Inflammatory macrophage treated with lipopolysaccharide for 1 hour (primary cell): ENCODE measurements at regions not wholly inside any gene's neighbourhood (a gene's known extent, or its start where the extent isn't known, plus 50 kb on each side); places are given as distances from the start of the nearest gene placed in this dataset.
"Not testable (repeated sequence)": the region's sequence is repeated elsewhere in the genome, so short reads cannot be mapped to it uniquely, and the experiment has no call there.

Source experiments
- DNase-seq, 2 donors: peaks; one replicate each; pipeline ENCODE4 v3.0.0-alpha.2; 2020 to 2022

DNA sequence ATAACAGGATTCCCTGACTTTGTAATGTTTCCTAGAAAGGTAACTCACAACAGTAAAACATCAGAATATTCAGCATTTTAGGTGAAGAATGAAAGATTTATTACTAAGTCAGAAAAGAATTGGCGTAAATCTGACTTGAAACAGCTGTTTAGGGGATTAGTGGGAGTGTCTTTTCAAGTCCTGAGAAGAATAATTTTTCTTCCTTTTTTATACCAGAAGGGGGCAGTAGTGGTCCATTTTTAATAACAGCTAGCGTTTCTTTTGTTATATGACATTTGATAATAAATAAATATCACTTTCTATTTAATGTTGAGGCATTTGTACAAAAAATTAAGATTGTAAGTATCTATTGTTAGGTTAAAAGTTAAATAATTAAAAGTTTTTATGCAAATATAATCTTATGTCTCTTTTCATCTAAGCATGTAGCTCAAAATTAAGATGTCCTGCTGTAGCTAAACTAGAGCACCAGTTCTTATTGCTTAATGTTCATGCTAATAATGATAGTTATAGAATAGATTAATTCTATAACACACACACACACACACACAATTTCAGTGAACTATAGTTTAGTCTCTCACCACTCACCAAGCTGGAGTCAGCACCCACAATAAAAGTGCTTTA is 258.7 kb upstream of the ARRDC3 start:
- peak; percentile 18 to 78 for DNase-seq

GRCh38 chr5:91639744-91640143 is 256.6 kb upstream of the ARRDC3 start:
- DNase-seq: no peak

GRCh38 chr5:91638010-91638409 is 254.9 kb upstream of the ARRDC3 start:
- DNase-seq: no peak

GRCh38 chr5:91635950-91636734 is 253.0 kb upstream of the ARRDC3 start:
- DNase-seq: no peak

- DNase-seq: no peak
Observed at GRCh38 chr5:91632871-91633270, 249.8 kb upstream of the ARRDC3 start.

DNA sequence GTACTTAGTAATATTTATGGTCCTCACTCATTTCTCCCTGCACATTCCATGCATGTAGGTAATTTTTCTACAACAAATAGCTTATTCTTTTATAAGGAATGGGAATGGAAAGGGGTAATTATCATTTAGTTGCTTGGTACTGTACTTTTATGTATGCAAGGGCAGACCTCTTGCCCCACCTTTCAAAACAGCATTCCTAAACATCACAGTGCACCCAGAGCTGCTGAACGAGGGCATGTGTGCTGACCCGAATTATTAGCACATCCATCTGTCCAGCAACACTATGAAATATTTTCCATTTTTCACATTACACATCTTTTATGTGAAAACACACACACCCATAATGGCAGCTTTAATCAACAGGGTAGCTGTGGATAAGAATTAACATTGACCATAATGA is 228.6 kb upstream of the ARRDC3 start:
- DNase-seq: no peak

- no peak for DNase-seq
Observed at GRCh38 chr5:91607675-91608074, 224.6 kb upstream of the ARRDC3 start.

DNA sequence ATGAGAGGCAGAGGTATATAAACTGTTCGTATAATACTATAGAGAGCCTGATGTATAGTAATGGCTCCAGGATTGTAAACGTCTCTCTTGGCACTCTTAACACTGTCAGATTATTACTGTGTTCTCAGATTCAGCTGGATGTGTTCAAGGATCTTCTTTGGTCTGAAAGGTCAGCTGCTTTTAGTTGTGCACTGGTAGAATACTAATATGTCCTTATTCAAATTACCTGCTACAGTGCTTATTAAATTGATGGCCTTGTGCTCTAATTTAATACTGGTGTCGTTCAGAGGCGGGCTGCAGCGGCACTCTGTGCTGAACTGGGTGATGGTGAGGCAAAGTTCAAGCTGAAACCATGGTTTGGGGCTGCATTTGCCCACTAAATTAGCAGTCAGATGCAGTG is 216.7 kb upstream of the ARRDC3 start:
- no peak for DNase-seq

DNA sequence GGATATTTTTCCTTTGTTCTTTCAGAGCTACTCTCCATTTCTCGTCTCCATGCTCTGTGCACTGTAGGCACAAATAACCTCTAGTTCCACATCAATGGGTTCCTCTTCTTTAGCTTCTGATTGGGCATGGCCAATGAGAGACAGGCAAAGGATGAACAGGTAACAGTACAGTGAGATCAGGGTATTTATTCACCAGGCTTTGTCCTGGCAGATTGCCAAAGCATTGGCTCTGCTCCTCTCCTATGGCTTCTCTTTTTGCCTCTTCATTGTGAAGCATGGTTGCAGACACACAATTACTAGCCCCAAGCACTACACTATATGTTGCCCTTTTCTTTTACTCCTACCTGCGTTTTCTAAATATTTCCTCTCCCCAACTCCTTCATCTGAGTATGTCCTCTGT is 215.1 kb upstream of the ARRDC3 start:
- DNase-seq: no peak

DNA sequence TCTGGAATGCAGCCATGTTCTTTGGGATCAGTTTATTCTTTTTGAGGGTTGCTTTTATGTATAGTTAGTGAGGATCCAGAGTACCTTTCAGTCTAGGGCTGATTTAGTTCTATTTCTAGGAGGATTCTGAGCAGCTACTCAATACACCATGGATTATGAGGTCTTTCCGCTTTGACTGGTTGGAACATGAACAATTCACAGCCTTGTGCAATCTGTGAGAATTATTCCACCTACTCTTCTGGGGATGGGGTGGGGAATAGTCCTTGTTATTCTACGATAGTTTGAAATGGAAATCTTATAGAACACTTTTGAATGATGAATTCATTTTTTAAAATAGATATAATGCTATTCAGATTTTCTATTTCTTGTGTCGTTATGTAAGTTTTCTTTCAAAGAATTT is 212.3 kb upstream of the ARRDC3 start:
- DNase-seq: no peak

- no peak for DNase-seq
Observed at GRCh38 chr5:91591076-91591475, 208.0 kb upstream of the ARRDC3 start.

DNA sequence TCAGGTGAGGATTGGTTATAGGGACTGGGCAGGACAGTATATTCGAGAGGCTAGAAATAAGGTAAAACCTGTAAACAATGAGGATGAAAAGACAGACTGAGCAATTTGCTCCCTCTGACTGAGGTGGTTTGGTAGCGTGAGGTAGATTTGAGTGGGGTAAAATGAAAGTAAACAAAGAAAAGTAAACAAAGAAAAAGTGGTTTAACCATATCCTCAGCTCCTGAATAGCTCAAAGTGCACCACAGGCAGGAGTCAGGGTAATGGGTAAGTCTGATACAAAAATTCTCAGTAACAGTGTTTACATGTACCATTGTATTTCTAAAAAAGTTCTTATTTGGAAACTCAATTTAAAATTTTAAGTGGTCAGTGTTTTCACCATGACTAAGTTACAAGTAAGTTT is 203.1 kb upstream of the ARRDC3 start:
- no peak for DNase-seq

DNA sequence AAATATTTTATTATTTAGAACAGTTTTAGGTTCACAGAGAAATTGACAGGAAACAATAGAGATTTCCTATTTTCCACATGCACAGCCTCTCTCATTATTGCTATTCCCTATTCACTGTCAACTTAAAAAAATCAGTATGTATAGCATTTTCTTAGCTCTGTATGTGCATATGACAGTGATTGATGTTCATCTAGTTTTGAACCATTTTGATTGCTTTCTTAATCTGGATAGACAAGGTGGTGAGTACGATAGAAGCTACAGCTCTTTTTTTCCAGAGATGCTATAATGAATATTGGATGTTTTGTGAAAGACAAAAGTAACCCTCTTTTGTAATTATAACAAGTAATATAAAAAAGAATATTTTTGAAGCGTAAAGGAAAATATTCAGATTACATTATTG is 201.2 kb upstream of the ARRDC3 start:
- DNase-seq: no peak

DNA sequence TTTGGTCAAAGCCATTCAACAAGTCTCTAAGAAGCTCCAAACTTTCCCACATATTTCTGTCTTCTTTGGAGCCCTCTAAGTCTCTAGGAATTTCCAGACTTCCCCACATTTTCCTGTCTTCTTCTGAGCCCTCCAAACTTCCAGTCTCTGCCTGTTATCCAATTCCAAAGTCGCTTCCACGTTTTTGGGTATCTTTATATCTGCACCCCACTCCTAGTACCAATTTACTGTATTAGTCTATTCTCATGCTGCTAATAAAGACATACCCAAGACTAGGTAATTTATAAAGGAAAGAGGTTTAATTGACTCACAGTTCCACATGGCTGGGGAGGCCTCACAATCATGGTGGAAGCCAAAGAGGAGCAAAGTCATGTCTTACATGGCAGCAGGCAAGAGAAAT is 182.9 kb upstream of the ARRDC3 start:
- DNase-seq: not testable (repeated sequence)

DNA sequence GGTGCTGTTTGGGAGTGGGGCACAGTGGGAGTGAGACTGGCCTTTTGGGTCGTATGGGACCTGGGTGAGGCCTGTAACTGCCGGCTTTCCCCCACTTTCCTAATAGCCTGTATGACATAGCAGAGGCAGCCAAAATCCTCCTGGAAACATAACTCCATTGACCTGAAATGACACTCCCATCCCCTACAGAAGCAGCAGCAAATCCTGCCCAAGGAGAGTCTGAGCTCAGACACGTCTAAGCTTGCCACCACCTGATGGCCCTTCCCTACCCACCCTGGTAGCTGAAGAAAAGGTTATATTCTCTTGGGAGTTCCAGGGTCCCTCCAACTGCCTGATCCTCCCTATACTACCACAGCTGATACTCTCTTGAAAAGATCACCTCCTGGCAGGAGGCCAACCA is 179.8 kb upstream of the ARRDC3 start:
- DNase-seq: no peak

DNA sequence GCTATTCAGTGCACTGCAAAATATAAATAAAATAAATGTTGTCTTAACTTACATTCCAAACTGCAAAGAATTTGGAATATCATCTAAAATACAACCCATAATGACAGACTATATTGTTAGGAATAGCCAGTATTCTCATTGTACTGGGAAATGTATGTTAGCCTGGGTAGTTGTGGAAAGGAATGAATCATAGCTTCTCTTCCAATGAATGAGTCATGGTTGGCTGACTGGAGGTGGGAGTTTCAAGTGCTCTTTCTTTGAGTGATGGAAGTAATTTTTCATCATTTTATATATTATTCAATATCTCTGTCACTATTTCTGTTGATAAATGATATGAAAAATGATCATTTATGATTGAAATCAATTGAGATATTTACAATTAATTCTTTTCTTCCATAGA is 158.6 kb upstream of the ARRDC3 start:
- DNase-seq: peak; percentile 8 to 25

DNA sequence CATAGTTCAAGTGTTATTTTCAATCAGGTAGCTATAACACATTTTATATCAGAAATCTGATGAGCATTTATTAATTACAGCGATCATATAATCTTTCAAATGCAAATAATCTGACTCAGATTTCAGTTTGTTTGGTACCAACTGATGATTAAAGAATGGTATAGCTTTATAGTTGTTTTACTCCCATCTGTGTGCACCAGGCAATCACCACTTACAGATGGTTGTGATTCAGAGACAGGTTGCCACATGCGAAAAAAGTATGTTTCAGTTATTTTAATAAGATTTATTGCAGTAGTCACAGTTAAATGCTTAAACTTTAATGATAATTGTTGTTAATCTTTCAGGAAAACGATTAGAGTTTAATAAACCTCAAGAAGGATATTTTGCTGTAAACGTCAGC is 155.1 kb upstream of the ARRDC3 start:
- no peak for DNase-seq

DNA sequence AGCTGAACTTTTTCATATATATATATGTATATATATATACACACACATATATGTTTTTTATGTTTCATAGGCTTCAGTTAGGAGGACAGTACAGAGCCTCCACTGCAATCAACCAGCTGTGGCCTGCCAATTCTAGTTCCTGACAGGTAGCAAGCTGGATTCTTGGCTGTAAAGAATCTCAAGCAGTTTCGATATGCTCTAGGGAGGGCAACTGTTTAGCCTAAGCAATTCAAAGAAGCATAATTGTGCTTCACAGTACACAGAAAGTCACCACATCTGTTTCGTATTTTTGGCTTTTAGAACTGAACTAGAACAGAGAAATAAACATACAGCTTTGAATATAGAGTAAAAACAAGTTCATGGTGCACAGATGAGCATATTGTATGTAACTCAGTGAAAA is 152.4 kb upstream of the ARRDC3 start:
- DNase-seq: no peak

DNA sequence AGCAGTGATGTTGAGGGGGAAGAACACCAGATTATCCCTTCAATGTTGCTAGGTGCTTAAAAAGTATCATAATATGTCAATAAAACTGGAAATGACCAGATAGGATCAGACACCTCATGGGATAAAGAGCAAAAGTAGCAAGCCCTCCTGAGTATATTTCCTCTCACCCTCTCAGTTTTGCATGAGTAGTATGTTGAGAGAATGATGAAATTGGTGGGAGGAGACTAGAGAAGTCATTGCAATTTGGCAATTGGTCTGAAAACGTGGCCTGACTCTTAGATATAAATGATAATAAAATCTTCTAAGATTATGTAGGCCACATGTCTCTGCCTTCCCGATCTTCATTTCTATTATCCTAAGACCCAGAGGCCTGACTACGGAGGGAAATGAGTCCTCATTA is 151.2 kb upstream of the ARRDC3 start:
- DNase-seq: no peak

- DNase-seq: no peak
Observed at GRCh38 chr5:91532779-91533178, 149.7 kb upstream of the ARRDC3 start.

- DNase-seq: peak in 1 of 2 donors; percentile 3
Observed at GRCh38 chr5:91532281-91532680, 149.2 kb upstream of the ARRDC3 start.

DNA sequence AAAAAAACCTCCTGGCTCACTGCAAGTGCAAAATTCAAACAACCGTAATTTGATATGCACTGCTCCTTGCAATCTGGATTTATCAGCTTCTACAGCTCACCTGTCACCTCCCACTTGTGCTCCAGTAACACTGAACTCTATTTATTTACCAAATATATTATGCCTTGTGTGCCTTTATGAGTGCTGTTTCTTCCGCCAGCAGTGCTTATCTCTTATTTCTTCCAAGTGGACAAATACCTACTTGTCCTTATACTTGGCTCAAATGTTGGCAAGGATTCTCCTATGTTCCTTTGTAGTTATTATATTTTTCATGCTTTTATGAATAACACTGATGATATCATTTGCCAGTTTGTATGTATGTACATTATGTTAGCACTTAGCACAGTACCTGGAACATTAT is 145.7 kb upstream of the ARRDC3 start:
- DNase-seq: no peak

DNA sequence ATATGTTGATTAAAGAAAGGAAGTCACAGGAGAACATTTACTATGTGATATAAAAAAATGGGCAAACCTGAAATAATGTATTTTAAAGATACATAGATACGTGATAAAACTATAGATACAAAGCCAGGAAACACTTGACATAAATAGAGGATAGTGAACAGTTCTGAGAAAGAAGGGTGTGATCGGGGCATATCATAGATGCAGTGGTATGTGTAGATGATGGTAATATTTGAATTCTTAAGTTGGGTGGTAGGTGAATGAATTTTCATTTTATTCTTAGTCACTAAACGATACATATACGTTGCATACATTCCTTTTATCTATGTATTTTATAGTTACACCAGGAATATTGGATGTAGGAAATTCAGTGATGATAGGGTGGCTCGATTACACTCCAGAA is 138.7 kb upstream of the ARRDC3 start:
- DNase-seq: no peak

GRCh38 chr5:91521334-91521733 is 138.2 kb upstream of the ARRDC3 start:
- no peak for DNase-seq

GRCh38 chr5:91514400-91514799 is 131.3 kb upstream of the ARRDC3 start:
- DNase-seq: no peak
